B cell (primary cell): ENCODE measurements at regions not wholly inside any gene's neighbourhood (a gene's known extent, or its start where the extent isn't known, plus 50 kb on each side); places are given as distances from the start of the nearest gene placed in this dataset.
"Not testable (repeated sequence)": the region's sequence is repeated elsewhere in the genome, so short reads cannot be mapped to it uniquely, and the experiment has no call there.

Experiments used
- ATAC-seq: fragments of 200-7000 bp; cut with Tn5 transposase; one replicate; pipeline ENCODE4 v1.10.0; 2021; ENCODE audit warnings: low read depth, mild to moderate bottlenecking, moderate number of reproducible peaks, moderate library complexity
- CTCF ChIA-PET: fragments of 350-600 bp; sonication (Branson Sonifier 250); formaldehyde crosslinking; loops from one replicate; lab custom pipeline; 2021; ENCODE audit warnings: antibody characterized with exemption, inconsistent platforms; lab: Charles Lee
- POLR2A ChIA-PET: fragments of 350-600 bp; sonication (Branson Sonifier 250); formaldehyde crosslinking; loops from one replicate; lab custom pipeline; 2021; ENCODE audit warnings: antibody characterized with exemption; lab: Charles Lee
- DNase-seq: peaks from one replicate; pipeline ENCODE4 v3.0.0; 2013
- H2AFZ ChIP-seq: 2 replicates; pipeline ENCODE4 v1.6.1; 2012; ENCODE audit warnings: mild to moderate bottlenecking, low read depth, low read length; ENCODE audit not compliant: insufficient read depth, poor library complexity, severe bottlenecking
- H3K27ac ChIP-seq, 2 donors: 1 replicate in 1 of 2; 2 replicates in 1 of 2; pipeline ENCODE4 v1.5.1; 2012 to 2013; ENCODE audit warnings: low read length in 2 of 2, mild to moderate bottlenecking in 2 of 2, moderate library complexity in 1 of 2
- H3K27me3 ChIP-seq, 4 experiments: fragments of 200-600 bp in 1 of 4; sonication (generic) in 1 of 4; replicated peaks in 1 of 4; 1 replicate in 2 of 4; 2 replicates in 2 of 4; pipeline versions ENCODE4 v1.6.1 to v1.7.0; 2013 to 2016; ENCODE audit warnings: low read length in 3 of 4, mild to moderate bottlenecking in 2 of 4, mixed read lengths in 1 of 4, moderate library complexity in 1 of 4; ENCODE audit not compliant: insufficient read depth in 4 of 4, control insufficient read depth in 3 of 4; ENCODE audit errors: control extremely low read depth in 1 of 4
- H3K36me3 ChIP-seq, 2 experiments: replicated peaks in 1 of 2; 1 replicate in 1 of 2; 2 replicates in 1 of 2; pipeline versions ENCODE4 v1.6.1 to v1.7.1; 2013; ENCODE audit warnings: low read length in 1 of 2; ENCODE audit not compliant: insufficient read depth in 2 of 2, control insufficient read depth in 1 of 2; ENCODE audit errors: control extremely low read depth in 1 of 2, extremely low read depth in 1 of 2
- H3K4me1 ChIP-seq, 2 donors: fragments of 200-600 bp in 1 of 2; sonication (generic) in 1 of 2; 1 replicate in 1 of 2; 2 replicates in 1 of 2; pipeline versions ENCODE4 v1.5.1 to v1.6.1; 2013 to 2017; ENCODE audit warnings: low read length in 2 of 2; ENCODE audit not compliant: control insufficient read depth in 2 of 2, insufficient read depth in 2 of 2
- H3K4me2 ChIP-seq: replicated peaks from 2 replicates; pipeline ENCODE3; 2012; ENCODE audit warnings: mild to moderate bottlenecking, low read depth, low read length; ENCODE audit not compliant: poor library complexity, severe bottlenecking
- H3K4me3 ChIP-seq, 5 experiments: fragments of 200-600 bp in 1 of 5; sonication (generic) in 1 of 5; 1 replicate in 3 of 5; 2 replicates in 2 of 5; pipeline versions ENCODE4 v1.5.1 to v1.7.0; 2011 to 2016; ENCODE audit warnings: low read length in 4 of 5, mild to moderate bottlenecking in 4 of 5, low read depth in 2 of 5, control low read depth in 1 of 5, moderate library complexity in 1 of 5; ENCODE audit not compliant: insufficient read depth in 1 of 5; ENCODE audit errors: control extremely low read depth in 1 of 5, extremely low read depth in 1 of 5
- H3K79me2 ChIP-seq: fragments of 200-600 bp; sonication (generic); one replicate; pipeline ENCODE4 v1.6.0; 2016; ENCODE audit warnings: low read length; ENCODE audit not compliant: control insufficient read depth, insufficient read depth
- H3K9ac ChIP-seq: fragments of 200-600 bp; sonication (generic); 2 replicates; pipeline ENCODE4 v1.6.1; 2017; ENCODE audit warnings: mild to moderate bottlenecking, low read length, moderate library complexity
- H3K9me3 ChIP-seq, 3 donors: one replicate each; pipeline versions ENCODE4 v1.6.1 to v1.7.1; 2013; ENCODE audit warnings: low read length in 2 of 3; ENCODE audit not compliant: control insufficient read depth in 2 of 3, insufficient read depth in 1 of 3; ENCODE audit errors: control extremely low read depth in 1 of 3
- H4K20me1 ChIP-seq: 2 replicates; pipeline ENCODE4 v1.6.0; 2012; ENCODE audit warnings: mild to moderate bottlenecking, low read length; ENCODE audit not compliant: insufficient read depth, control insufficient read depth, poor library complexity, severe bottlenecking
- H3K27ac Mint-ChIP-seq: one replicate; pipeline ENCODE4 v1.8.0; 2021; ENCODE audit warnings: mixed read lengths
- H3K27me3 Mint-ChIP-seq: one replicate; pipeline ENCODE4 v1.8.0; 2021; ENCODE audit warnings: mixed read lengths
- H3K4me1 Mint-ChIP-seq: one replicate; pipeline ENCODE4 v1.8.0; 2021; ENCODE audit warnings: mixed read lengths
- H3K4me3 Mint-ChIP-seq: one replicate; pipeline ENCODE4 v1.8.0; 2021; ENCODE audit warnings: mixed read lengths
- H3K9me3 Mint-ChIP-seq: one replicate; pipeline ENCODE4 v1.8.0; 2022; ENCODE audit warnings: mixed read lengths; ENCODE audit not compliant: insufficient read depth
- CTCF ChIP-seq: fragments of 200-600 bp; IDR thresholded peaks from one replicate; pipeline ENCODE4 v1.8.0; 2022; ENCODE audit warnings: antibody characterized with exemption, mild to moderate bottlenecking
- EZH2 ChIP-seq: IDR thresholded peaks from 2 replicates; pipeline ENCODE4 v1.6.1; 2012; ENCODE audit warnings: borderline replicate concordance, low read depth, mild to moderate bottlenecking, moderate library complexity, low read length; ENCODE audit not compliant: insufficient read depth, poor library complexity, severe bottlenecking
- WGBS: methylation state at CpG from one replicate; pipeline ENCODE4 v1.1.5; 2013; ENCODE audit warnings: missing lambda C conversion rate; ENCODE audit not compliant: insufficient coverage; 5-methylcytosine and 5-hydroxymethylcytosine counted together
- intact Hi-C: fragments of 100-400 bp; cut with micrococcal nuclease; formaldehyde crosslinking; loops from one replicate; pipeline ENCODE4 v1.10.0; 2022

GRCh38 chr15:95152741-95153140 is 921.4 kb downstream of the MCTP2 start:
- Mint-ChIP-seq H3K4me1 (no peaks in the 10 kb centered on the region), H3K9me3 (peaks cover 16% of the 10 kb centered on the region), H3K4me3 (no peak overlapping the region), H3K27me3 (no peaks in the 10 kb centered on the region), H3K27ac (no peak overlapping the region)
- TF ChIP-seq EZH2 (no peak), CTCF (no peak)
- Histone ChIP-seq H2AFZ (no peak overlapping the region), H3K9me3 (peaks cover 0 to 8% (median 2%) of the 10 kb centered on the region in 3 donors), H3K27ac (no peak overlapping the region), H4K20me1 (no peaks in the 10 kb centered on the region), H3K4me2 (no peak overlapping the region), H3K4me3 (no peak overlapping the region), H3K36me3 (no peaks in the 10 kb centered on the region), H3K4me1 (no peaks in the 10 kb centered on the region), H3K27me3 (no peaks in the 10 kb centered on the region), H3K9ac (no peak overlapping the region), H3K79me2 (no peaks in the 10 kb centered on the region)
- no peak for DNase-seq
- ChIA-PET CTCF (no interaction called here), POLR2A (no interaction called here)
- no CpG with 5 or more reads among the region's 1 CpG for WGBS
- no peak for ATAC-seq
- intact Hi-C loops = no loop called here

- H3K27ac Mint-ChIP-seq, H3K9ac ChIP-seq, intact Hi-C loops, POLR2A ChIA-PET, ATAC-seq, DNase-seq, H2AFZ ChIP-seq, H3K4me3 Mint-ChIP-seq, H4K20me1 ChIP-seq, H3K36me3 ChIP-seq, H3K27me3 ChIP-seq, H3K79me2 ChIP-seq, H3K27ac ChIP-seq, H3K9me3 ChIP-seq, H3K4me2 ChIP-seq, CTCF ChIA-PET, H3K4me1 Mint-ChIP-seq, H3K4me3 ChIP-seq, H3K27me3 Mint-ChIP-seq, H3K4me1 ChIP-seq: not testable (repeated sequence)
- 70% methylated on average over 1 of the region's 2 CpGs for WGBS
- H3K9me3 Mint-ChIP-seq = peaks cover 16% of the 10 kb centered on the region
Measured at GRCh38 chr15:95153201-95153600, 921.8 kb downstream of the MCTP2 start.
